HepG2 (cell line): ENCODE measurements at regions not wholly inside any gene's neighbourhood (a gene's known extent, or its start where the extent isn't known, plus 50 kb on each side); places are given as distances from the start of the nearest gene placed in this dataset.

Experiments
- ATAC-seq: fragments of 200-7000 bp; cut with Tn5 transposase; 3 replicates; pipeline ENCODE4 v1.9.1; 2020; ENCODE audit warnings: mild to moderate bottlenecking, moderate library complexity
- BruUV-seq: library from RNA; stranded (reverse); fragments of 400-500 nt; replicated peaks from 2 replicates; lab custom pipeline; 2021; lab: Mats Ljungman, UMichigan
- CTCF ChIA-PET: fragments of 300-600 bp; formaldehyde crosslinking; extraction: SDS; loops from one replicate; lab custom pipeline; 2021; ENCODE audit warnings: low total read pairs, inconsistent platforms, low intra/inter-chr PET ratio; lab: Yijun Ruan, JAX
- POLR2A ChIA-PET: fragments of 350-600 bp; sonication (Branson Sonifier 250); formaldehyde crosslinking; loops from one replicate; lab custom pipeline; 2020; ENCODE audit warnings: antibody characterized with exemption, inconsistent platforms; lab: Yijun Ruan, JAX
- DNase-seq: peaks from one replicate; pipeline ENCODE4 v3.0.0-alpha.2; 2015; ENCODE audit warnings: low spot score
- FAIRE-seq: peaks from 3 replicates; lab custom pipeline; 2011; peaks lifted over from hg19 to GRCh38; lab: Jason Lieb, UNC
- H2AFZ ChIP-seq: one replicate; pipeline ENCODE4 v1.6.1; 2011; ENCODE audit warnings: low read length, inconsistent platforms
- H3K27ac ChIP-seq: fragments of 300-600 bp; 3 replicates; pipeline ENCODE4 v1.8.0; 2011; ENCODE audit warnings: mixed run types, mild to moderate bottlenecking, mixed read lengths, low read length, inconsistent platforms; ENCODE audit not compliant: insufficient read depth; ENCODE audit errors: extremely low read length
- H3K27me3 ChIP-seq, 2 experiments: fragments of 200-600 bp in 1 of 2; 2 replicates in 1 of 2; 3 replicates in 1 of 2; pipeline versions ENCODE4 v1.6.0 to v1.8.0; 2011; ENCODE audit warnings: low read length in 2 of 2, mild to moderate bottlenecking in 2 of 2, moderate library complexity in 2 of 2, inconsistent platforms in 1 of 2; ENCODE audit not compliant: insufficient read depth in 2 of 2, control insufficient read depth in 1 of 2
- H3K36me3 ChIP-seq, 2 experiments: fragments of 200-600 bp in 1 of 2; replicated peaks in 1 of 2; 2 replicates in 1 of 2; 3 replicates in 1 of 2; pipeline versions ENCODE4 v1.5.1 to v1.8.0; 2011; ENCODE audit warnings: low read length in 2 of 2, inconsistent platforms in 1 of 2; ENCODE audit not compliant: insufficient read depth in 2 of 2, control insufficient read depth in 1 of 2
- H3K4me1 ChIP-seq: 2 replicates; pipeline ENCODE4 v1.5.1; 2012; ENCODE audit warnings: low read length, inconsistent platforms; ENCODE audit not compliant: insufficient read depth
- H3K4me2 ChIP-seq: 2 replicates; pipeline ENCODE4 v1.6.0; 2011; ENCODE audit warnings: low read depth, low read length, inconsistent platforms
- H3K4me3 ChIP-seq, 3 experiments: fragments of 200-600 bp in 1 of 3; sonication (generic), shearing (Covaris generic) in 1 of 3; replicated peaks in 1 of 3; 2 replicates each; pipeline ENCODE4 v1.5.1; 2011 to 2016; ENCODE audit warnings: low read length in 3 of 3, inconsistent platforms in 2 of 3, low read depth in 2 of 3, mild to moderate bottlenecking in 2 of 3, control low read depth in 1 of 3, mixed read lengths in 1 of 3; ENCODE audit not compliant: insufficient read depth in 1 of 3
- H3K79me2 ChIP-seq: one replicate; pipeline ENCODE4 v1.6.1; 2011; ENCODE audit warnings: low read length, inconsistent platforms; ENCODE audit not compliant: insufficient read depth
- H3K9ac ChIP-seq: 2 replicates; pipeline ENCODE4 v1.6.0; 2011; ENCODE audit warnings: mild to moderate bottlenecking, low read depth, low read length, inconsistent platforms; ENCODE audit not compliant: insufficient read depth
- H3K9me3 ChIP-seq: 2 replicates; pipeline ENCODE4 v1.5.1; 2012; ENCODE audit warnings: mild to moderate bottlenecking, low read length
- H4K20me1 ChIP-seq: 2 replicates; pipeline ENCODE4 v1.6.0; 2011; ENCODE audit warnings: inconsistent platforms, mild to moderate bottlenecking, low read length, moderate library complexity; ENCODE audit not compliant: insufficient read depth
- GTF2F1 ChIP-seq: fragments of 150-350 bp; IDR thresholded peaks from 2 replicates; pipeline ENCODE4 v1.6.1; 2014; ENCODE audit warnings: low read length
- KLF13 ChIP-seq: sonication (generic); formaldehyde crosslinking; IDR thresholded peaks from 2 replicates; pipeline ENCODE4 v1.4.0; 2020; ENCODE audit warnings: mild to moderate bottlenecking, missing genetic modification reagents
- NR2F2 ChIP-seq: IDR thresholded peaks from 2 replicates; pipeline ENCODE4 v1.6.1; 2012; ENCODE audit warnings: low read depth, inconsistent platforms, borderline replicate concordance
- NRL ChIP-seq: sonication (generic); formaldehyde crosslinking; IDR thresholded peaks from 2 replicates; pipeline ENCODE4 v1.5.0; 2020; ENCODE audit warnings: missing genetic modification reagents, mild to moderate bottlenecking, moderate library complexity, borderline replicate concordance
- PHF8 ChIP-seq: sonication (generic); formaldehyde crosslinking; IDR thresholded peaks from 2 replicates; pipeline ENCODE4 v1.5.0; 2020; ENCODE audit warnings: missing genetic modification reagents
- POLR2AphosphoS2 ChIP-seq: IDR thresholded peaks from 2 replicates; pipeline ENCODE4 v1.6.1; 2011; ENCODE audit warnings: low read depth, low read length, improper control_type of control experiment
- RFX3 ChIP-seq: IDR thresholded peaks from 2 replicates; pipeline ENCODE4 v1.6.1; 2016; ENCODE audit warnings: missing biosample characterization, missing genetic modification reagents
- ZNF350 ChIP-seq: sonication (generic); formaldehyde crosslinking; IDR thresholded peaks from 2 replicates; pipeline ENCODE4 v1.4.0; 2020; ENCODE audit warnings: mild to moderate bottlenecking, low read depth, missing genetic modification reagents, borderline replicate concordance
- WGBS: methylation state at CpG from one replicate; pipeline ENCODE4 v1.1.6; 2017; ENCODE audit warnings: low lambda C conversion rate; 5-methylcytosine and 5-hydroxymethylcytosine counted together
- in situ Hi-C: cut with HindIII; loops from 2 replicates; pipeline ENCODE4 v1.10.0; 2017; ENCODE audit warnings: low pct_unique_long_range_greater_than_20kb; ENCODE audit not compliant: extremely low pct_ligation_motif_present
- intact Hi-C: fragments of 100-400 bp; cut with micrococcal nuclease; formaldehyde crosslinking; loops from one replicate; pipeline ENCODE4 v1.10.0; 2022; ENCODE audit not compliant: unreplicated experiment
- TF ChIP-seq, protein P1 (sequence below): sonication (generic); formaldehyde crosslinking; IDR thresholded peaks from 2 replicates; pipeline ENCODE4 v1.4.0; 2020; ENCODE audit warnings: missing genetic modification reagents
- TF ChIP-seq, protein P2 (sequence below): sonication (generic); formaldehyde crosslinking; IDR thresholded peaks from 2 replicates; pipeline ENCODE4 v1.4.0; 2020; ENCODE audit warnings: missing genetic modification reagents
- TF ChIP-seq, protein P3 (sequence below): sonication (generic); formaldehyde crosslinking; IDR thresholded peaks from 2 replicates; pipeline ENCODE4 v1.4.0; 2020; ENCODE audit warnings: missing genetic modification reagents

DNA sequence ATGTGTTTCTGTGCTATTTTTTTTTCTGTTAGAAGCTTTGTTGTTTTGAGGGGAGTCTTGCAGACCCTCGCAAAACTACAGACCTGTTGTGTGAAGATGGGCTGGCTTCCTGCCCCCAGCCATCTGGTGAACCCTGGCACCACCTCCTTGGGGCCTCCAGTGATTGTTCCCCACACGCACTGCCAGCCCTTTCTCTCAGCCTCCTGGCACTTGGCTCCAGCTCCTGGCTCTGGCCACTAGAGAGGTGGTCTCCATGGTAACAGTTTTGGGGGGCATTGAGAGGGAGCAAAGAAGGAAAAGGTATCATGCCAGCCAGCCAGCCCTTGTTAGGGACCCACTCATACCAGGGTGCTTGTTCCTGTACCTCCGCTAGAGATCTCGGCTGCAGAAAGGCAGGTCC lies 176.4 kb upstream of the RPH3A start:
- TF ChIP-seq PHF8 (CRISPR knock-in tag): no peak
- TF ChIP-seq, protein P1, sequence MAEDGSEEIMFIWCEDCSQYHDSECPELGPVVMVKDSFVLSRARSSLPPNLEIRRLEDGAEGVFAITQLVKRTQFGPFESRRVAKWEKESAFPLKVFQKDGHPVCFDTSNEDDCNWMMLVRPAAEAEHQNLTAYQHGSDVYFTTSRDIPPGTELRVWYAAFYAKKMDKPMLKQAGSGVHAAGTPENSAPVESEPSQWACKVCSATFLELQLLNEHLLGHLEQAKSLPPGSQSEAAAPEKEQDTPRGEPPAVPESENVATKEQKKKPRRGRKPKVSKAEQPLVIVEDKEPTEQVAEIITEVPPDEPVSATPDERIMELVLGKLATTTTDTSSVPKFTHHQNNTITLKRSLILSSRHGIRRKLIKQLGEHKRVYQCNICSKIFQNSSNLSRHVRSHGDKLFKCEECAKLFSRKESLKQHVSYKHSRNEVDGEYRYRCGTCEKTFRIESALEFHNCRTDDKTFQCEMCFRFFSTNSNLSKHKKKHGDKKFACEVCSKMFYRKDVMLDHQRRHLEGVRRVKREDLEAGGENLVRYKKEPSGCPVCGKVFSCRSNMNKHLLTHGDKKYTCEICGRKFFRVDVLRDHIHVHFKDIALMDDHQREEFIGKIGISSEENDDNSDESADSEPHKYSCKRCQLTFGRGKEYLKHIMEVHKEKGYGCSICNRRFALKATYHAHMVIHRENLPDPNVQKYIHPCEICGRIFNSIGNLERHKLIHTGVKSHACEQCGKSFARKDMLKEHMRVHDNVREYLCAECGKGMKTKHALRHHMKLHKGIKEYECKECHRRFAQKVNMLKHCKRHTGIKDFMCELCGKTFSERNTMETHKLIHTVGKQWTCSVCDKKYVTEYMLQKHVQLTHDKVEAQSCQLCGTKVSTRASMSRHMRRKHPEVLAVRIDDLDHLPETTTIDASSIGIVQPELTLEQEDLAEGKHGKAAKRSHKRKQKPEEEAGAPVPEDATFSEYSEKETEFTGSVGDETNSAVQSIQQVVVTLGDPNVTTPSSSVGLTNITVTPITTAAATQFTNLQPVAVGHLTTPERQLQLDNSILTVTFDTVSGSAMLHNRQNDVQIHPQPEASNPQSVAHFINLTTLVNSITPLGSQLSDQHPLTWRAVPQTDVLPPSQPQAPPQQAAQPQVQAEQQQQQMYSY (CRISPR knock-in tag): no peak
- Histone ChIP-seq H3K9me3 (no peaks in the 10 kb centered on the region), H3K9ac (no peak overlapping the region), H3K36me3 (no peaks in the 10 kb centered on the region), H3K4me1 (no peaks in the 10 kb centered on the region), H3K4me3 (no peak overlapping the region), H3K27me3 (peaks cover 0 to 6% of the 10 kb centered on the region in 2 experiments; a peak in 1 of 5 replicates), H3K27ac (no peak overlapping the region), H2AFZ (no peak overlapping the region), H3K4me2 (no peak overlapping the region), H3K79me2 (no peaks in the 10 kb centered on the region), H4K20me1 (no peaks in the 10 kb centered on the region)
- no TSS peak for BruUV-seq
- DNase-seq (no peak), ATAC-seq (no peak), FAIRE-seq (no peak)
- WGBS: 5% methylated on average over 4 of the region's 4 CpGs
- intact Hi-C loops: no loop called here
- ChIA-PET CTCF (no interaction called here), POLR2A (no interaction called here)
- in situ Hi-C loops: no loop called here

DNA sequence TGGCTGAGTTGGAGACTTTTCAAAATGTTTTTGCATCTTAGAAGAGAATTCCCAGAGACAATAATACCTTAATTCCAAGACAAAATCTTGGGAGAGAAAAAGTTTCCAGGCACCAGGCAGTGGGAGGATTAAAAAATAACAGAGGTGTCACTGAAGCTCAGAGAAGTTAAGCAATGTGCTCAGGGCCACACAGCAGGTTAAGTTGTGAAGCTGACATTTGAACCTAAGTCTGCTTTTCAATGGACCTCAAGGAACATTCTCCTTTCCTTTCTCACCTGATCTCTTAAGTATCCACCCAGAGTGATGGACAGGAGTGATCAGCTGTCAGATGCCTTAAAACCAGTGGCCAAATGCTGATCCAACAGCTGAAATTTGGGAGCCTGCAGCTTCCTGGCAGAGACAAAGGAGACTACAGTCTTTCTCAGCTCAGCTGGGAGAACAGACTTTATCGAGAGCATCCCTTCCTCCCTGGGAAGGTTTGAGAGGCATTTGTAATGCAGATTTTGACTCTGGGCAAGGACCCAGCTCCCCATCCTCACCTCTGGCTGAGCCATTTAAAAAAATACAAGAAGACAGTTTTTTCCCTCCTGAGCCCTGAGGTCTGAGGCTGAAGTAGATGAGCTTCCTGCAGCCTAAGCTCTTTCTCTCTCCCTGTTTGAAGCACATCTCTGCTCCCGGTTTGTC lies 174.9 kb upstream of the RPH3A start:
- Histone ChIP-seq H3K4me2 (no peak overlapping the region), H3K79me2 (no peaks in the 10 kb centered on the region), H3K9me3 (no peaks in the 10 kb centered on the region), H4K20me1 (no peaks in the 10 kb centered on the region), H3K27me3 (peaks cover 0 to 6% of the 10 kb centered on the region in 2 experiments; a peak in 1 of 5 replicates), H3K27ac (no peak overlapping the region), H3K9ac (no peak overlapping the region), H2AFZ (no peak overlapping the region), H3K36me3 (no peaks in the 10 kb centered on the region), H3K4me1 (no peaks in the 10 kb centered on the region), H3K4me3 (no peak overlapping the region)
- BruUV-seq: no TSS peak
- in situ Hi-C loops (no loop called here), intact Hi-C loops (no loop called here)
- 3% methylated on average over 2 of the region's 2 CpGs for WGBS
- DNase-seq (no peak), ATAC-seq (no peak), FAIRE-seq (no peak)
- CTCF ChIA-PET: no interaction called here
- POLR2A ChIA-PET: no interaction called here
- TF ChIP-seq RFX3 (CRISPR knock-in tag): no peak
- TF ChIP-seq GTF2F1: no peak
- TF ChIP-seq POLR2AphosphoS2: no peak
- no peak for TF ChIP-seq ZNF350 (CRISPR knock-in tag)
- TF ChIP-seq NR2F2: no peak
- TF ChIP-seq KLF13 (CRISPR knock-in tag): no peak
- TF ChIP-seq, protein P2, sequence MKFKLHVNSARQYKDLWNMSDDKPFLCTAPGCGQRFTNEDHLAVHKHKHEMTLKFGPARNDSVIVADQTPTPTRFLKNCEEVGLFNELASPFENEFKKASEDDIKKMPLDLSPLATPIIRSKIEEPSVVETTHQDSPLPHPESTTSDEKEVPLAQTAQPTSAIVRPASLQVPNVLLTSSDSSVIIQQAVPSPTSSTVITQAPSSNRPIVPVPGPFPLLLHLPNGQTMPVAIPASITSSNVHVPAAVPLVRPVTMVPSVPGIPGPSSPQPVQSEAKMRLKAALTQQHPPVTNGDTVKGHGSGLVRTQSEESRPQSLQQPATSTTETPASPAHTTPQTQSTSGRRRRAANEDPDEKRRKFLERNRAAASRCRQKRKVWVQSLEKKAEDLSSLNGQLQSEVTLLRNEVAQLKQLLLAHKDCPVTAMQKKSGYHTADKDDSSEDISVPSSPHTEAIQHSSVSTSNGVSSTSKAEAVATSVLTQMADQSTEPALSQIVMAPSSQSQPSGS (CRISPR knock-in tag): no peak
- TF ChIP-seq, protein P3, sequence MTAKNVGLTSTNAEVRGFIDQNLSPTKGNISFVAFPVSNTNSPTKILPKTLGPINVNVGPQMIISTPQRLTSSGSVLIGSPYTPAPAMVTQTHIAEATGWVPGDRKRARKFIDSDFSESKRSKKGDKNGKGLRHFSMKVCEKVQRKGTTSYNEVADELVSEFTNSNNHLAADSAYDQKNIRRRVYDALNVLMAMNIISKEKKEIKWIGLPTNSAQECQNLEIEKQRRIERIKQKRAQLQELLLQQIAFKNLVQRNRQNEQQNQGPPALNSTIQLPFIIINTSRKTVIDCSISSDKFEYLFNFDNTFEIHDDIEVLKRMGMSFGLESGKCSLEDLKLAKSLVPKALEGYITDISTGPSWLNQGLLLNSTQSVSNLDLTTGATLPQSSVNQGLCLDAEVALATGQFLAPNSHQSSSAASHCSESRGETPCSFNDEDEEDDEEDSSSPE (CRISPR knock-in tag): no peak
- no peak for TF ChIP-seq NRL (CRISPR knock-in tag)
